Muscle of back (tissue), 3 donors: ENCODE measurements at regions not wholly inside any gene's neighbourhood (a gene's known extent, or its start where the extent isn't known, plus 50 kb on each side); places are given as distances from the start of the nearest gene placed in this dataset.

ENCODE experiments used
- DNase-seq, 3 donors: peaks; one replicate each; pipeline versions ENCODE4 v3.0.0 to v3.0.0-alpha.2; 2013

GRCh38 chr13:63983366-63983765 is 2567.7 kb upstream of the PCDH20 start:
- no peak for DNase-seq

GRCh38 chr13:63979951-63980350 is 2564.3 kb upstream of the PCDH20 start:
- no peak for DNase-seq

GRCh38 chr13:63972328-63972727 is 2556.7 kb upstream of the PCDH20 start:
- DNase-seq = peak; percentile 8 to 44 (median 30)

GRCh38 chr13:63954683-63955082 is 2539.0 kb upstream of the PCDH20 start:
- no peak for DNase-seq

- DNase-seq = no peak
These were observed 2532.4 kb upstream of the PCDH20 start for GRCh38 chr13:63948045-63948444.

- DNase-seq = no peak
These were observed 2529.3 kb upstream of the PCDH20 start for GRCh38 chr13:63944911-63945310.

GRCh38 chr13:63942372-63942771 is 2526.7 kb upstream of the PCDH20 start:
- no peak for DNase-seq

- no peak for DNase-seq
These were observed 2523.2 kb upstream of the PCDH20 start for GRCh38 chr13:63938851-63939250.

GRCh38 chr13:63910511-63910910 is 2494.9 kb upstream of the PCDH20 start:
- DNase-seq = peak; percentile 38 to 86 (median 70)

- DNase-seq = peak; percentile 39 to 77 (median 46)
These were observed 2494.2 kb upstream of the PCDH20 start for GRCh38 chr13:63909726-63910375.

- no peak for DNase-seq
These were observed 2486.5 kb upstream of the PCDH20 start for GRCh38 chr13:63902141-63902540.

- no peak for DNase-seq
These were observed 2486.0 kb upstream of the PCDH20 start for GRCh38 chr13:63901630-63902029.

GRCh38 chr13:63900406-63900805 is 2484.8 kb upstream of the PCDH20 start:
- peak in 1 of 3 donors; percentile 24 for DNase-seq

GRCh38 chr13:63896321-63896720 is 2480.7 kb upstream of the PCDH20 start:
- peak in 1 of 3 donors; percentile 19 for DNase-seq

- DNase-seq = no peak
These were observed 2466.4 kb upstream of the PCDH20 start for GRCh38 chr13:63882052-63882451.

- DNase-seq = no peak
These were observed 2465.1 kb upstream of the PCDH20 start for GRCh38 chr13:63880705-63881104.

GRCh38 chr13:63873936-63874335 is 2458.3 kb upstream of the PCDH20 start:
- DNase-seq = no peak

- no peak for DNase-seq
These were observed 2448.7 kb upstream of the PCDH20 start for GRCh38 chr13:63864171-63864902.

GRCh38 chr13:63855457-63856118 is 2439.9 kb upstream of the PCDH20 start:
- DNase-seq = no peak

GRCh38 chr13:63853816-63854215 is 2438.2 kb upstream of the PCDH20 start:
- no peak for DNase-seq

- DNase-seq = no peak
These were observed 2435.9 kb upstream of the PCDH20 start for GRCh38 chr13:63851526-63851925.

GRCh38 chr13:63843766-63844699 is 2428.4 kb upstream of the PCDH20 start:
- DNase-seq = no peak
